ENCODE measurements at regions not wholly inside any gene's neighbourhood (a gene's known extent, or its start where the extent isn't known, plus 50 kb on each side); places are given as distances from the start of the nearest gene placed in this dataset.

GRCh38 chr1:221011145-221011544 lies 131.9 kb downstream of the HLX start:
- TF ChIP-seq EZH2 (IDR thresholded peaks at IDR 0.05; ENCODE audit: low read length, missing control alignments), result no peak
- no peak for TF ChIP-seq CTCF (conservative IDR thresholded peaks at IDR 0.05 in 1 of 2, IDR thresholded peaks at IDR 0.05 in 1 of 2; ENCODE audit: low read depth in 1 of 2, low read length in 2 of 2)
